Spleen (tissue), 7 donors: ENCODE measurements at regions not wholly inside any gene's neighbourhood (a gene's known extent, or its start where the extent isn't known, plus 50 kb on each side); places are given as distances from the start of the nearest gene placed in this dataset.

Experiments
- CTCF ChIP-seq, 11 experiments: fragments of 200-600 bp in 7 of 11; fragments of 450-650 bp in 4 of 11; sonication (generic) in 4 of 11; IDR thresholded peaks in 8 of 11; conservative IDR thresholded peaks in 3 of 11; 1 replicate in 7 of 11; 2 replicates in 4 of 11; pipeline versions ENCODE4 v1.4.0 to v1.8.0; 2016 to 2021; ENCODE audit warnings: antibody characterized with exemption in 11 of 11, inconsistent platforms in 4 of 11, mild to moderate bottlenecking in 1 of 11
- POLR2A ChIP-seq, 3 donors: fragments of 450-650 bp; IDR thresholded peaks; one replicate each; pipeline ENCODE4 v1.5.1; 2017; ENCODE audit warnings: antibody characterized with exemption in 3 of 3, mild to moderate bottlenecking in 1 of 3
- POLR2AphosphoS5 ChIP-seq, 3 donors: sonication (generic); formaldehyde crosslinking; IDR thresholded peaks; one replicate each; pipeline ENCODE4 v1.5.1; 2017; ENCODE audit warnings: antibody characterized with exemption in 3 of 3
- donor health status: DM: no; HTN: no; CAD: no; lungs with moderate emphysema.
- donor health status: DM: no; HTN: no; CAD: no.
- donor health status: DM: no; HTN: no; CAD: no.

- no peak for TF ChIP-seq CTCF (IDR thresholded peaks at IDR 0.05 in 8 of 11, conservative IDR thresholded peaks at IDR 0.05 in 3 of 11)
- TF ChIP-seq POLR2A (IDR thresholded peaks at IDR 0.05), result no peak
- no peak for TF ChIP-seq POLR2AphosphoS5 (IDR thresholded peaks at IDR 0.05)
These were observed 209.5 kb upstream of the GALNT2 start for GRCh38 chr1:229857585-229857984.
